MM.1S (cell line): ENCODE measurements at regions not wholly inside any gene's neighbourhood (a gene's known extent, or its start where the extent isn't known, plus 50 kb on each side); places are given as distances from the start of the nearest gene placed in this dataset.

ENCODE experiments used
- EZH2 ChIP-seq: fragments of 300-600 bp; sonication (generic); optimal IDR thresholded peaks from 2 replicates; pipeline ENCODE3; 2017; ENCODE audit warnings: low read depth, mild to moderate bottlenecking, antibody characterized with exemption, low read length, mixed read lengths
- EZH2phosphoT487 ChIP-seq: fragments of 300-600 bp; sonication (generic); IDR thresholded peaks from 2 replicates; pipeline ENCODE4 v1.6.1; 2018; ENCODE audit warnings: antibody characterized with exemption, low read length
- TF ChIP-seq, protein P1 (sequence below): fragments of 300-600 bp; sonication (generic); IDR thresholded peaks from 2 replicates; pipeline ENCODE4 v1.5.1; 2016; ENCODE audit warnings: antibody characterized with exemption, low read length, mixed read lengths

DNA sequence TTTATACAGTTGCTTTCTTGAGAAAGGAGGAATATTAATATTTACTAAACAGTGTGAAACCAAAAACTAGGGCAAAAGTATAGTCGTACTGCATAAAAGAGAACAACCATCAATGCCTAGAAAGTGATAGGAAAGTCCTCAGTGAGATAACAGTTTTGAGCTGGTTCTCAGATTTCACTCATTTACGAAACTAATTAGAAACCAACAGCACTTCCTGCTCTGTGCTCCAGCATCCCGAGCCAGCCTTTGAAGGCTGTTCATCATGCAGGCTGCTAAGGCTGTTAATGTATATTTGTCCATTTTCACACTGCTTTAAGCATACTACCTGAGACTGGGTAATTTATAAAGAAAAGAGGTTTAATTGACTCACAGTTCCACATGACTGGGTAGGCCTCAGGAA is 2039.9 kb downstream of the EFNA5 start:
- TF ChIP-seq, protein P1, sequence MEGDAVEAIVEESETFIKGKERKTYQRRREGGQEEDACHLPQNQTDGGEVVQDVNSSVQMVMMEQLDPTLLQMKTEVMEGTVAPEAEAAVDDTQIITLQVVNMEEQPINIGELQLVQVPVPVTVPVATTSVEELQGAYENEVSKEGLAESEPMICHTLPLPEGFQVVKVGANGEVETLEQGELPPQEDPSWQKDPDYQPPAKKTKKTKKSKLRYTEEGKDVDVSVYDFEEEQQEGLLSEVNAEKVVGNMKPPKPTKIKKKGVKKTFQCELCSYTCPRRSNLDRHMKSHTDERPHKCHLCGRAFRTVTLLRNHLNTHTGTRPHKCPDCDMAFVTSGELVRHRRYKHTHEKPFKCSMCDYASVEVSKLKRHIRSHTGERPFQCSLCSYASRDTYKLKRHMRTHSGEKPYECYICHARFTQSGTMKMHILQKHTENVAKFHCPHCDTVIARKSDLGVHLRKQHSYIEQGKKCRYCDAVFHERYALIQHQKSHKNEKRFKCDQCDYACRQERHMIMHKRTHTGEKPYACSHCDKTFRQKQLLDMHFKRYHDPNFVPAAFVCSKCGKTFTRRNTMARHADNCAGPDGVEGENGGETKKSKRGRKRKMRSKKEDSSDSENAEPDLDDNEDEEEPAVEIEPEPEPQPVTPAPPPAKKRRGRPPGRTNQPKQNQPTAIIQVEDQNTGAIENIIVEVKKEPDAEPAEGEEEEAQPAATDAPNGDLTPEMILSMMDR = no peak
- TF ChIP-seq EZH2 (no peak), EZH2phosphoT487 (no peak)
